Stimulated activated CD4-positive, alpha-beta T cell treated with anti-CD3 and anti-CD28 coated beads, Interleukin-1b, Interleukin-23, amount 100 ng/mL, for 48 hours (primary cell): ENCODE measurements at regions not wholly inside any gene's neighbourhood (a gene's known extent, or its start where the extent isn't known, plus 50 kb on each side); places are given as distances from the start of the nearest gene placed in this dataset.

Experiments
- DNase-seq: peaks from one replicate; pipeline ENCODE4 v3.0.0-alpha.2; 2020

DNA sequence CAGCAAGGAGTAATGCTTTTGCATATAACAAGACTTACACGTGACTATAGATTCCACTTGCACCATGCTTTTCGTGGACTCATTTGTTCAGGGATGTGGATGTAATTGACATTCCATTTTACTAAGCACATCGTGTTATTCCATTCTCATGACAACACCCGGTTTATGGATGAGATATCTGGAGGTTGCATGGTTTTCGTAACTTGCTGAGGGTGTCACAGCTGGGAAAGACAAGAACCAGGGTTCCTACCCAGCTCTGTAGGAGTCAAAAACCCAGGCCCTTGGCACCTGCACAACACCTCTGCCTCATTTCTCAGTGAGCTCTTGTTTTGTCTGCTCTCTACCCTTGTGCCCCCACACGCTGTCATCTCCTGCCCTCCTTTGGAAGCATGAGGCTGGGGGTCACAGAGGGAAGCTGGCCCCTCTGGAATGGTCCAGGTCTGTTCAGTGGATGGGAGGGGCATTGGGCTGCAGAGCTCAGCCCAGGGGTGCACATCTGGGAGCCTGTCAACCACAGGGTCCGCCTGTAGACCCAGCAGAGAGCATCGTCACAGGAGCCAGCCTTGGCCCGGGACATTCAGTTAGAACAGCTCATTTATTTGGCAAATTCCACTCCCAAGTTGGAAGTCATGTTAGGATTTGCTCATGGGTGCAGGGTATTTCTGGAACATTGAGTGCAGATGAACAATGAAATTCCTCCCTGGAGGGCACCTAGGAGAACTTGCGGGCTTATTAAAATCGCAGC is 120.1 kb upstream of the TWIST2 start:
- DNase-seq = no peak

DNA sequence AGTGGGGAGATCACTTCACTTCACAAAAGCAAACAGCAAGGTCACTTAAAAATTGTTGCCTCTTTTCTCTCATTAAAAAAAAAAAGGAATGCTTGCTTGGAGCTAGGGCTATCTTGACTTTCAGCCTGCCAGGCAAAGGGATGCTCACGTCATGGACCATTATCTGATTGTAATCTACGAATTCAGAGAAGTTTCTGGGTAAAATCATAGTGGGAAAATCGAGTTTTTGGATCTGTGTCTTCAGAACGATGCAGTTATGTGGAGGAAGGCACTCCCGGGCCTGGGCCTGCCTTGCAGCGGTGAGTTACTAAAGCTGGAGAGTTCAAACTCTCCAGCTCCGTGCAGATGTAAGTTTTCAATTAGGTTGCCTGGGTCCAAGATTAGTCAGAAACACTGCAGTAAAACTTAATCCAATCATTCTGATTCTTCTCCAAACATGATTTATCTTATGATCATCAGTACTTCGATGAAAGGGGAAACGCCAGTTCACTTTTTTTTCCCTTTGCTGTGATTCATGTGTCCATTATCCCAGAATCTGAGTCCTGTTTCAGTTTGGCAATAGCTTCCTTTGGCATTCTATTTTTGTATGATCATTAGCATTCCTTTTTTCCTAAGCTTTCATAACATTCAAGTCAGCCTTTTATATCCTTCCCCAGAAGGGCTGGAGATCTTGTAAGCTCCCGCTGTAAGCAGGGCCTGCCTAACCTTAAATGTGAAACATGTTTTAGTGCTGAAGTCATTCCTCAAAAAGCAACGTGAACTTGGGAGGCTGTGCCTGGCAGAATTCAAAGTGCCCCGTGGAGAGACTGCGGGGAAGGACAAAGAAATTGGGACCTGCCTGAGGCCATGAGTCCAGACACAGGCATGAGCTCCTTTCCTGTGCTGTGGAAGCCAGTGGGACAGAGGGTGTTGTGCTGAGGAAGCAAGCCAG is 119.3 kb upstream of the TWIST2 start:
- no peak for DNase-seq

DNA sequence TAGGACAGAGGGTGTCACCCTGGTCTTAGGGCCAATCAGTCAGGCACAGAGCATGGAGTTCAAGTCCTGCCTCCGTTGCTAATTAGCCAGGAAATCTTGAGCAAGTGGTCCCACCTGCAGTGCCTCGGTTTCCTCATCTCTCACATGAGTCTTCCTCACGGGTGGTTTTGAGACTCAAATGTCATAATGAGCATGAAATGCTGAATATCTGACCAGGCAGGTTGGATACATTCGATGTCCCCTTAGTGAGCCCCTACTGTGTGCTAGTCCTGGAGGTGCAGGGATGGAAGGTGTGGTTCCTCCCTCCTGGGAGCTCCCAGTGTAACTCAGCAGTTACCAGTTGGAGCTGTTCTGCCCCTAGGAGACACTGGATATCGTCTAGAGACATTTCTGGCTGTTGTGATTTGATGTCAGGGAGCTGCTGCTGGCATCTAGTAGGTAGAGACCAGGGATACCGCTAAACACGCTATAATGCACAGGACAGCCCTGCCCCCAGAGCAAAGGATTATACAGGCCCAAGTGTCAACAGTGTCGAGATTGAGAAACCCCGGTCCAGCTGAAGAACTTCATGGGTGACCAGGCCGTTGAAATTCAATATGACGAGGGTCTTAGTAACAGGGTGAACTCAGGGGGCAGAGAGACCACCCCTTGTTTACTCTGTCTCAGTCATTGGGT is 118.5 kb upstream of the TWIST2 start:
- DNase-seq = no peak

DNA sequence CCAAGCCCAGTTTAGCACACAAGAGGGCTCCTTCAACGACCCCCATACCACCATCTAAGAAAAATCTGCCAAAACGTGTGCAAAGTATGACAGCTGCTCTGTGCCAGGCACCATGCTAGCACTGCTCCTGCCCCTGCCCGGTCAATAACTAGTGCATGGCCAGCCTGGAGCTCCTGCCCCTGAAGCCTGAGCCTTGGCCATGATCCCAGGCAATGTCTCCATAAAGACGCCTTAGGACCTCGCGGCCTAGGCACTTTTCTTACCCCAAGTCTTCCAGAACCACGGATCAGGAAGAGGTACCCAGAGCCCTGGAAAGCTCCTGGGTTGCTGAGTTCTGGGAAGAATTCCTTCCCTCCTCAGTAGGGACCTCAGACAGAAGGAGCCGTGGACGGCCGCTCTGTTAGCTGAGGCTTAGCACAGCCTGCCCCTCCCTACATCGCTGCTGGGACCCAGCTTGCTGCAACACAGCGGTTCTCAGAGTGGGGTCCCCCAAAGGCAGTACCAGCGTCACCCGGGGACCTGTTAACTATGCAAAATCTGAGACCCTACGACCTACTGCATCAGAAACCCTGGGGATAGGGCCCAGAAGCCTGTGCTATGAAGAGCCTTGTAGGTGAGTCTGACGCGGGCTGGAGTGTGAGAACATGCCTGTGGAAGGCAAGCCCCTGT is 117.8 kb upstream of the TWIST2 start:
- no peak for DNase-seq

DNA sequence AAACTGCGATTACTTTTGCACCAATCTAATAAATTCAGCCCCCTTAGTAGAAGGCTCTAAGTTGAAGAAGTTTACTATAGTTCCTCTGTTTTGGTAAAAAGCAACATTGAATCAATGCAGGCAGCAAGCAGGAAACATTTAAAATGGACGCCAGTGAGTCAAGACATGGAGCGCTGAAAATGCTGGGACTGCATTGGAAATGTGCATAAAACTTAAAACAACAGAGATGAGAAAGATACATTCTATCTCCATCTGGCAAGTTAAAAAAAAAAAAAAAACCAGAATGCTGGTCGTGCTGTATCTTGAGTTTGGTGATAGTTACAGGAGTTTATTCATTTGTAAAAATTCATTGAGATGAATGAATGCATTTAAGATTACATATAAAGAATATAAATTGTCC is 117.0 kb upstream of the TWIST2 start:
- no peak for DNase-seq

DNA sequence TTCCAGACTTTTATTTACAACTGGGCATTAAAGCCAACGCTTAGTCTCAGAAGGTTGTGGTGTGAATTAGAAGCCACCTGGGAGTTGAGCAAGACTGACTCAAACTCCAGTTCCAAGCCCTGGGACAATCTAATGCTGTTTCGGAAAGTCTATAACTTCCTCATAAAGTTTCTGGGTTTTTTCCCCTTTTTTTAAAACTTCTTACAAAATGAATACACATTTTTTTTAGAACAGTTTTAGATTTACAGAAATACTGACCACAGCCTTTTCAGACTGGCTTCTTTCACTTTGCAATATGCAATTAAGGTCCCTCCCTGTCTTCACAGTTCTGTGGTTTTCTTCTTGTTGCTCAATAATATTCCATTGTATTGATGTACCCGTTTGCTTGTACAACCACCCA is 115.9 kb upstream of the TWIST2 start:
- no peak for DNase-seq

DNA sequence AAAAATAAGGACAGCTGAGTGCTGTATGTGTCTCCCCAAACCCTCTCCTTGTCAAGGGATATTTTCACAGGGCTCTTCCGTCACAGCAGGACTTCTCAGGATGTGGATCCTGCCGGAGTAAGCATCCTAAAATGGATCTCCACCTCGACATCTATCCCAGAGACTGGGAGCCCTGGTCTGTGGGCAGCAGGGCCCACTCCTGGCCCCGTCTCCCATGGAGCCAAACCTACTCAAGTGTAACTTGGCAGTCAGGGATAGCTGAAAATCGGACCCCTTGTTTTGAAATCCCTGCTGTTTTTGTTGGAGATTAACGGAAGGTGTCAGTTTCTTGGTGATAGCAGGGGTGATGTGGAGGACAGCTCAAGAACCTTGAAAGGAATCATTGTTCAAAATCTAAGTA is 109.0 kb upstream of the TWIST2 start:
- no peak for DNase-seq

DNA sequence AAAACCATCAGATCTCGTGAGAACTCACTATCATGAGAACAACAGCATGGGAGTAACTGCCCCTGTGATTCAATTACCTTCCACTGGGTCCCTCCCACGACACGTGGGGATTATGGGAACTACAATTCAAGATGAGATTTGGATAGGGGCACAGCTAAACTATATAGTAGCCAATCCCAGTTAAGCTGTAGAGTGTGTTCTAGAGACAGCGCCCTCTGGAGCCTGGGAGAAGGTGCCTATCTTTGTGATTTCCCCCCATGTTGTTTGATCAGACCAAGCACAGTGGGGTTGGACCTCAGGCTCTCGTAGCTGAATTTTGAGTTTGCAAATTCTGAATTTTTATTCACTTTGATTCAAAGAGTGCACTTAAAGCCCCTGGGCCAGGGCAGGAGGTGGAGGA is 108.2 kb upstream of the TWIST2 start:
- DNase-seq = no peak

DNA sequence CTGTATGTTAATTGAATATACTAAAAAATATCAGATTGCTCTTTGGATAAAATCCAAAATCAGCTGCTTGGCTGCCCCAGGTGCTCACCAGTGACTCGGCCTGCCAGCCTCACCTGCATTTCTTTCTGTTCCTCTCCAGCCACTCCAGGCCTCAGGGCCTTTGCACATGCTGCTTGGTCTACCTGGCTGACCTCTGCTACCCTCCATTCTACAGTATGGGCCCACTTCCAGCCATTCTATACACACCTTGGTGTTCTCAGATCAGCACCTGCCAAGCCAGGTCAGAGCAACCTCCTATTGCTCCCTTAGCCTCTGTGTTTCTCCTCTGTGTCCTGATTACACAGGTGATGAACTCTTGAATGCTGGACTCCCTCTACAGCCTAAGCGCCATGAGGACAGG is 106.6 kb upstream of the TWIST2 start:
- DNase-seq = no peak

DNA sequence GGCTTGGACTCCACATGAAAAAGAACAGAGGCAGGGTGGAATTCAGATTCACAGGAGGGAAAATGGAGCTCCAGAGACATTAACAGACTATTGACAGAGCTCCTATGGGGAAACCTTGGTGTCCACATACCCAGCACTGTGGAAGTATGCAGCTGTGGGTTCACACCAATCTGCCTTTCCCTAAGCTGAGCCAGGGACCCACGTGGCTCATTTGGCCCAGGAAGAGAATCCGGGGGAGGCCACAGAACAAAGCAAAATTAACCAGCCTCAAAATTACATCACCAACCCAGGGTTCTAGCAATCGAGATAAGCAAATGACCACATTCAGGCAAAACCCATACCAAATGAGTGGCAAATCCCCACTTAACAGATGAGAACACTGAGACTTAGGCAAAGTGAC is 105.8 kb upstream of the TWIST2 start:
- no peak for DNase-seq

DNA sequence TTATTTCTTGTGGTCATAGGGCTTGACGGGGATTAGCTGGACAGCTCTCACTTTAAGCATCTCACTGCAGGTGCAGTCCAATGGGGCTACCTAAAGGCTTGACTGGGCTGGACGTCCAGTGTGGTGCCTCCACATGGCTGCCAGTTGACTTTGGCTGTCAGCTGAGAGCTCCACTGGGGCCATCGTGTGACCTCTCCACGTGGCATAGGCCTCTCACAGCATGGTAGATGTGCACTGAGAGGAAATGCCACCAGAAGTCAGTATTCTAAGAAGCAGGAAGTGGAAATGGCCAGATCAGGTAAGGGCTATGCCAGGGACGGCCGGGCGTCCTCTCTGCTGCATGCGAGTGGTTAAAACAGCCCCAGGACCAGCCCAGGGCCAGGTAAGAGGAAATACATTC is 105.2 kb upstream of the TWIST2 start:
- DNase-seq = no peak

DNA sequence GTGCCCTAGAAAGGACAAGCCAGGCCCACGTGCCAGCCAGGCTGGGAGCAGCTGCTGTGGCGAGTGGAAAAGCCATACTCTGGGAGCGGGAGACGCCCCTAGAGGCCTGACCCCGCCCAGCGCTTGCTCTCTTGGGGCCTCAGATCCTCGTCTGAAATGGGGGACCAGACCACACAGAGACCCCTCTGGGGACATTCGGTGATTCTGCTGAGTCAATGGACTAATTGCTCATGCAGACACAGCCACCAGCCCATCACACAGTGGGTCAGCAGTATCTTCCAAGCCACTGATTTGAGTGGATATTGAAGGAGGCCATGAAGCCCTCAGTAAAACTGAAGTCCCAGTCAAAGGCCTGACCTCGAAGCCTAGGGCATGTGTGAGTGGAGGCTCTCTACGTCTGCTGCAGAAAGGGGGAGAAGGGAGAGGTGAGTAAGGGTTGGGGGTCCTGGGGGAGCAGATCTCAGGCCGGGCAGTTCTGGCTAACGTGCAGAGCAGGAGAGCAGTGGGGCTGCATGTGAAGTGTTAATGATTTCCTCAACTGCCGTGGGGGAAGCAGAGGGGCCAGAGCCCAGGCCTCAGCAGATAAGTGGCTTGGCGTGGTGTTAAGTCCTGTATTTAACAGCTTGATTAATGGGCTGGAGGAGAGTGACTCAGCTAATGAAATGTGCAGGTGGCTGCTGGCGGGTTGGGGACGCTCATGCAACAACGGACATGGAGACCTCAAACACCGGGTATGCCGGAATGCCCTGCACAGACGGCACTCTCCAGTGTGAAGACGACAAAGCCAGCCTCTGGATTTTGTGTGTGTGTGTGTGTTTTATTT is 104.4 kb upstream of the TWIST2 start:
- DNase-seq = no peak

DNA sequence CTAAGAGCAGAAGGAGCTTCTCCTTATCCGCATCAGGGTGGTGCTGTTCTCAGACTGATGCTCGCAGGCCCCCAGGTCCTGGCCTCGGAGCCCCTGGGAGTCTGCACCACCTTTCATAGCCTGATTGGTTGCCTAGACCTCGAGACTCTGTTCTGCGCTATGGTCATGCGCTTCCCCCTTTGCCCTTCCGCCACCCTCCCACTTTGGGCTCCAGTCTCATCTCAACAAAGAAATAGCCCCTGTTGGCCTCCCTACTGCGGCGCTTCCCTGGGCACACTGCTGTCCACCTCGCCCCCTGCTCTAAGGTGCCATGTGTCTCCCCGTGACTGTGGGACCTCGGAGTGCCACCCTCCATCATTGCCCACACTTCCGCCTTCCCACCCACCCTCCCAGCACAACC is 102.9 kb upstream of the TWIST2 start:
- DNase-seq = no peak

DNA sequence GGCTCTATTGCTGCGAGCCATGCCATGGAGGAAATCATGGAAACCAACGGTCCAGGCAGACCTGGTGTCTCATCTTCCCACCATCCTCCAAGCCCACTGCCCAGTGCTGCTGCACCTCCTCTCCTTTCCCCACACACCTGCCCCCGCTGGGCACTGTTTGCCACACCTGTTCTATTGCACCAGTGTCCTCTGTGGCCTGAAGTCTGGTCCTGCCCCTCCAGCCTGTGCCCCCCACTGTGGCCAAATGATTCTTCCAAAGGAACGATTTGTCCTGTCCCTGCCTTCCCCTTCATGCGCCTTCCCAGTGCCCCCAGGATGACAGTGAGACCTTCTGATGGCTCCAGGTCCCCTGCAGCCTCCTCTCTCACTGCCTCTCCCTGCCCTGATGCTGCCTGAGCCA is 101.9 kb upstream of the TWIST2 start:
- DNase-seq = no peak

DNA sequence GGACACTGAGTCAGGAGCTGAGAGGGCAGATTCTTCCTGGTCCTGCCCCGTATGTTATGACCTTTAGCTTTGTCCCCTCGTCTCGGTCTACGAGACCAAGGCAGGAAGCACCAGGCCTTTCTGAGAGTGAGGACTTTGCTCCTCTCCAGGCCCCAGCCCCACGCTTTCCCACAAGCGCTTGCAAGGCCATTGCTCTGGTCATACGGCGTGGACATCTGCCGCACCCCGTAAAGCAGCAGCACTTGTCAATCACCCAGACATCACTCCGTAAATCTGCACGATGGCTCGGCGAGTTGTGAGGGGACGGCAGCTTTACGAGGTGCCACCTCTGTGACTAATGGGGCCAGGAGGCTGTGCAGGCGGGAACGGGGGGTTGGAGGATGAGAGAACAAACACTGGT is 100.8 kb upstream of the TWIST2 start:
- no peak for DNase-seq

DNA sequence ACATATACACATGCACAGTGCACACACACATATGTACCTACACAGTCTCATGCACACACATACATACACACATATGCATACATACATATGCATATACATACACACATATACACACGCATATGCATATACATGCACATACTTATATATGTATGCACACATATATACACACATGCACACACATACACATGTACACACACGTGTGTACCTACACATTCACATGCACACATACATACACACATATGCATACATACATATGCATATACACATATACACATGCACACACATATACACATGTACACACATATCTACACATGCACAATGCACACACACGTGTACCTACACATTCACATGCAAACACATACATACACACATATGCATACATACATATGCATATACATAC is 100.3 kb upstream of the TWIST2 start:
- no peak for DNase-seq

DNA sequence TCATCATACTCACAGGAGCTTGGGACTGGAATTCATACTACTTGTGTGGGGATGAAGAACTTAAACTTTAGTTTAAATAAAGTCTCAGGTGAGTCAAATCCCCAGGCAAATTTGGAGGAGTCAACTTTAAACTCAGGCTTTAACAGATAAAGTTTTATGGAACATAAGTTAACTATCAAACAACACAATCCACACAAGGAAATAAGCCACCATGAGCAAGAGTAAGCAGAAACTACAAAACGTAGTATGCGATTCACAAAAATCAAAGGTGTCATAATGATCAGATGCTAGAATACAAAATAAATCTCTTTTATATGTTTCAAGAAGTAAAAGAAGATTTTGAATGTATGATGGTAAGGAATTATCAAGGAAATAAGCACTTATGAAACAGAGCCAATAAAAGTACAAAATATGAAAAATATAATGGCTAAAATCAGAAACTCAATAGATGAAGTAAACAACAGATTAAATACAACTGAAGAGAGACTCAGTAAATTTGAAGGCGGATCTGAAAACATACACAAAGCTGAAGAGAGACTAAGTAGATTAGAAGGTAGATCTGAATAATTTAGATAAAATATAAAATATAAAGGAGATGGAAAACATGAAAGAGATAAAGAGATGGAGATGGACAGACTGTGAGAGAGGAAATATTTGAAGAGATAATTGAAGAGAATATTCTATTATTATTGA is 97.5 kb upstream of the TWIST2 start:
- DNase-seq = no peak

DNA sequence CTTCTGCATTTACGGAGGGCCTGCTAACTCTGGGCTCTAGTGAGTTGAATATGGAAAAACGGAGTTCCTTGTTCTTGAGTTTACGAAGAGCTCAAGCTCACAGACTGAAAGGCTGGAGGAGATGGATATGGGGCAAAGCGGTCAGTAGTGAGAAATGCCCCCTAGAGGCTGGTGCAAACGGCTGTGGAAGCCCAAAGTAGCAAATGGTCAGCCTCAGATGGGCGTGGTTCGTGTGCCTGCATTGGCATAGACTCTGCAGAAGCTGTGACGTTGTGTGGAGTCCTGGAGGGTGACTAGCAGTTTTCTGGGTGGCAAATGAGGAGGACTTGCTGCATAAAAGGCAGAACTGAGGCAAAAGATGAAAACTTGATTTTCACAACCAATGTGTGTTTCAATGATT is 93.6 kb upstream of the TWIST2 start:
- DNase-seq = no peak

DNA sequence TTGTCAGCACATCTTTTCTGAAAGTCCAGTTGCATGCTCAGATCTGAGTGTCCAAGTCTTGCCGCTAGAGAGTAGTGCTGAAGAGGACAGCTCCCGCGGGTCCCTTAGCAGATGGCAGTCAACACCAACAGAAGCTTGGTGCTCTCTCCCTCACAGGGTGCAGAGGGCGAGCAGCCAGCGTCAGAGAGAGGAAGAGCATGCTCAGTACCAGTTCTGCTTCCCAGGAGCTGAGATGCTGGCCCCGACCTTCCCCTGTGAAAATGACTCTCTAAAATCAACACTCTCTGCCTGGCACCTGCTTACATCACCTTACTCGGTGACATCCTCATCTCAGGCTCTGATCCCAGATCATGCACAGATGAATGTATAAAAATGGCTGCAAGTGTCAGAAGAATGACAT is 86.0 kb upstream of the TWIST2 start:
- DNase-seq = no peak

DNA sequence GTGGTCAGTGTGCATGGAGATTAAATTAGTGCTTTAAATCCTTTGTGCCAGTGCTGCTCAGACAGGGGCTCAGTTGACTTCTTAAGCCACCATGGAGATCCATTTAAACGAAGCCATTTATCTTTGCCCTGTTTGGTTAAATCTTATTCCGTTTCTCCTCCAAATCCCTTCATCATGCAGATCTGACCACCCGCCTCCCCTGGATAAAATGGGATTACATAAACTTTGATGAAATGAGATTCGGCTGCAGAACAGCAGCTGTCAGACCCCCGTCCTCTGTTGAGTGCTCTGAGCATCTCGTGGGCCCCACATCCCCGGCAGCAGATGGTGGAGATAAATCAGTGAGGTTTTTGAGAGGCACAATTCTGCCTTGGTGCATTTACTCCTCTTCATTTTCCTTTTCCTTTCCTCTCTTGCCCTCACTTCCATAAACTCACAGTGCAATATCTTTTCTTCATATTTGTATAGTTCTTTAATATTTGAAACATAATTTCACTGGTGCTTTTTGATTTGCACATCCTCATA is 84.4 kb upstream of the TWIST2 start:
- no peak for DNase-seq

DNA sequence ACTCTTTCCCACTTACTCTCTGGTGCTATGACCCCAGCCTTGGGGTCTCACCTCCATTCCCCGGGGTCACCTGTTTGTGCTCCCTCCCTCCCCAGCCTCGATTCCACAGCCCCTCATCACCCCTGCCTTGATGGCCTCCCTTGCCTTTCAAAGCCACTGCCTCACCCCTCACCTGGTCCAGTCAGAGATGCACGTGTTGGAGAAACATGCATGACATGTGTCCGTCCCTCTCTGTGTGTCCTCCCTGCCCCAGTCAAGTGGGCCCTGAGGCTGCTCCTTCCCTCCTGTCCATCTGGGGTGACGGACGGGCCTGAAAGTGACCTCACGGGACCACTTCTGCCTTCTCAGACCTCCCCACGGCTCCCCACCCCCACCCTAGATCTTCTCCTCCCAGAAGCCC is 82.3 kb upstream of the TWIST2 start:
- no peak for DNase-seq

DNA sequence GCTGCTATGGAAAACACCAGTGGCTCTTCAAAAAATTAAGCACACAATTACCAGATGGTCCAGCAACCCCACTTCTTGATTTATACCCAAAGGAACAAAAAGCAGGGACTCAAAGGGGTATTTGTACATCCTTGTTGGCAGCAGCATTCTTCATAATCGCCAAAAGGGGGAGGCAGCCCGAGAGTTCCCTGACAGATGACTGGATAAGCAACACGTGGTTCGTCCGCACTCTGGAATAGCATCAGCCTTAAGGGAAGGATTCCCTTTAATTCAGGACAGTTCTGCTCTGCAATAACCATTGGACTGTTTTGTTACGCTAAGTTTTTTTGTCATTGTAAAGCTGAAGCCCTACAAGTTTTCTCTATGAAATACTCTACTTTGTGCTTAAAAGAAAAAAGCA is 76.7 kb upstream of the TWIST2 start:
- no peak for DNase-seq
